Heart right ventricle (tissue), 16 donors: ENCODE measurements at regions not wholly inside any gene's neighbourhood (a gene's known extent, or its start where the extent isn't known, plus 50 kb on each side); places are given as distances from the start of the nearest gene placed in this dataset.

Experiments used
- ATAC-seq, 8 donors: fragments of 200-7000 bp; cut with Tn5 transposase; one replicate each; pipeline ENCODE4 v1.9.1; 2020; ENCODE audit warnings: mild to moderate bottlenecking in 8 of 8, moderate library complexity in 8 of 8, moderate number of reproducible peaks in 1 of 8
- DNase-seq, 2 donors: peaks; one replicate each; pipeline ENCODE4 v3.0.0-alpha.2; 2020
- H3K27ac ChIP-seq, 10 donors: fragments of 200-600 bp; sonication (generic) in 2 of 10; one replicate each; pipeline versions ENCODE4 v1.5.0 to v1.8.0; 2020 to 2022; ENCODE audit warnings: mild to moderate bottlenecking in 3 of 10
- H3K27me3 ChIP-seq, 7 donors: fragments of 200-600 bp; one replicate each; pipeline ENCODE4 v1.8.0; 2021 to 2022; ENCODE audit warnings: mild to moderate bottlenecking in 2 of 7
- H3K36me3 ChIP-seq, 9 donors: fragments of 200-600 bp; sonication (generic) in 1 of 9; one replicate each; pipeline versions ENCODE4 v1.5.0 to v1.8.0; 2020 to 2022; ENCODE audit warnings: mild to moderate bottlenecking in 2 of 9
- H3K4me1 ChIP-seq, 9 donors: fragments of 200-600 bp; sonication (generic) in 1 of 9; one replicate each; pipeline versions ENCODE4 v1.5.0 to v1.8.0; 2020 to 2022; ENCODE audit warnings: mild to moderate bottlenecking in 4 of 9
- H3K4me3 ChIP-seq, 10 donors: fragments of 200-600 bp; sonication (generic) in 2 of 10; one replicate each; pipeline versions ENCODE4 v1.5.0 to v1.8.0; 2020 to 2022; ENCODE audit warnings: mild to moderate bottlenecking in 7 of 10, moderate library complexity in 2 of 10
- H3K9me3 ChIP-seq, 11 donors: fragments of 200-600 bp in 10 of 11; sonication (generic) in 2 of 11; one replicate each; pipeline versions ENCODE4 v1.5.0 to v1.8.0; 2013 to 2022; ENCODE audit warnings: mild to moderate bottlenecking in 2 of 11, control low read depth in 1 of 11, moderate library complexity in 1 of 11
- CTCF ChIP-seq, 9 donors: fragments of 200-600 bp; sonication (generic) in 2 of 9; IDR thresholded peaks; one replicate each; pipeline versions ENCODE4 v1.5.0 to v1.8.0; 2021 to 2022; ENCODE audit warnings: antibody characterized with exemption in 9 of 9, mild to moderate bottlenecking in 5 of 9, moderate library complexity in 1 of 9
- WGBS, 2 donors: extraction: QIAGEN DNeasy Blood & Tissue Kit; methylation state at CpG; one replicate each; pipeline ENCODE4 v1.1.7; 2013; ENCODE audit warnings: inconsistent platforms in 1 of 2; 5-methylcytosine and 5-hydroxymethylcytosine counted together
- intact Hi-C, 10 donors: fragments of 100-400 bp; cut with DNase I; formaldehyde crosslinking; loops; one replicate each; pipeline versions ENCODE4 v1.11.1 to v1.14.2; 2022
- donor health status: Arrhythmogenic right ventricular cardiomyopathy.
- donor health status: ischemic (EF 13 %, LVEDD 7.1; RV severe dilation, severe dysfunction).
- donor health status: healthy with polysubstance abuse.
- donor health status: DM: no; HTN: yes; CAD: no.
- donor health status: DM: no; HTN: no; CAD: no.
- donor health status: ischemic (EF 25% LVEDD 6.9; RV normal size, moderate dysfunction).
- donor health status: ischemic (EF 25% LVEDD 5.7; RV mildly dilated, moderate dysfunction).
- donor health status: healthy.
- donor health status: DM: yes; HTN: yes; CAD: no.
- donor health status: Ischemic cardiomyopathy.
- donor health status: ischemic (EF 35%, LVEDD 5.7; RV mildly dilated, moderate dysfunction).
- donor health status: nonischemic (EF 11% LVEDD 7.7; RV severe dilation, severe dysfunction).
- donor health status: DM: yes; HTN: yes; CAD: no.
- donor health status: PGD.
- donor health status: ischemic (EF 29% LVEDD 5.4; RV normal size, mild dysfunction).
- donor health status: nonischemic (EF 23%, LVEDD 6.1; RV moderate dilation, normal function).

GRCh38 chr11:104649002-104649401 is 249.3 kb downstream of the CASP12 start:
- DNase-seq: no peak
- H3K4me3 ChIP-seq: no peak overlapping the region
- WGBS, 2 donors: 24 to 33% methylated on average over 1 of the region's 1 CpG
- TF ChIP-seq CTCF (IDR thresholded peaks at IDR 0.05): no peak
- peaks cover 0 to 5% (median 0%) of the 10 kb centered on the region in 11 donors for H3K9me3 ChIP-seq
- no peak overlapping the region for H3K27ac ChIP-seq
- intact Hi-C loops: no loop called here
- H3K27me3 ChIP-seq: no peaks in the 10 kb centered on the region
- no peak for ATAC-seq
- no peaks in the 10 kb centered on the region for H3K36me3 ChIP-seq
- peaks cover 0 to 6% (median 0%) of the 10 kb centered on the region in 9 donors for H3K4me1 ChIP-seq

- DNase-seq (no peak), ATAC-seq (no peak)
- intact Hi-C loops: no loop called here
- no peak overlapping the region for H3K27ac ChIP-seq
- no peak for TF ChIP-seq CTCF (IDR thresholded peaks at IDR 0.05)
- peaks cover 0 to 5% (median 0%) of the 10 kb centered on the region in 11 donors for H3K9me3 ChIP-seq
- H3K36me3 ChIP-seq: no peaks in the 10 kb centered on the region
- no peaks in the 10 kb centered on the region for H3K4me1 ChIP-seq
- no peak overlapping the region for H3K4me3 ChIP-seq
- H3K27me3 ChIP-seq: no peaks in the 10 kb centered on the region
- 65 to 68% methylated on average over 2 of the region's 2 CpGs for WGBS, 2 donors
Measured at GRCh38 chr11:104645261-104646222, 252.7 kb downstream of the CASP12 start.

GRCh38 chr11:104637662-104638170 is 260.5 kb downstream of the CASP12 start:
- Histone ChIP-seq H3K9me3 (no peaks in the 10 kb centered on the region), H3K27me3 (no peaks in the 10 kb centered on the region), H3K4me3 (no peak overlapping the region), H3K36me3 (no peaks in the 10 kb centered on the region), H3K27ac (no peak overlapping the region), H3K4me1 (no peaks in the 10 kb centered on the region)
- DNase-seq: no peak
- 56 to 58% methylated on average over 2 of the region's 2 CpGs for WGBS, 2 donors
- intact Hi-C loops: no loop called here
- TF ChIP-seq CTCF (IDR thresholded peaks at IDR 0.05): no peak
- ATAC-seq: no peak

GRCh38 chr11:104633226-104633625 is 265.0 kb downstream of the CASP12 start:
- ATAC-seq: no peak
- WGBS, 2 donors: 53 to 63% methylated on average over 1 of the region's 1 CpG
- Histone ChIP-seq H3K9me3 (no peaks in the 10 kb centered on the region), H3K27me3 (no peaks in the 10 kb centered on the region), H3K4me1 (no peaks in the 10 kb centered on the region), H3K27ac (no peak overlapping the region), H3K4me3 (no peak overlapping the region), H3K36me3 (no peaks in the 10 kb centered on the region)
- intact Hi-C loops: no loop called here
- no peak for DNase-seq
- TF ChIP-seq CTCF (IDR thresholded peaks at IDR 0.05): no peak
